Astrocyte of the cerebellum (primary cell): ENCODE measurements at regions not wholly inside any gene's neighbourhood (a gene's known extent, or its start where the extent isn't known, plus 50 kb on each side); places are given as distances from the start of the nearest gene placed in this dataset.

Source experiments
- DNase-seq: peaks from one replicate; pipeline ENCODE4 v3.0.0-alpha.2; 2011; ENCODE audit warnings: low read depth
- H3K4me3 ChIP-seq: 2 replicates; pipeline ENCODE4 v1.5.1; 2011; ENCODE audit warnings: mild to moderate bottlenecking, low read depth, low read length, moderate library complexity
- CTCF ChIP-seq: IDR thresholded peaks from 2 replicates; pipeline ENCODE4 v1.5.1; 2012; ENCODE audit warnings: low read length, low read depth, moderate library complexity, mild to moderate bottlenecking; ENCODE audit errors: missing control alignments
- in situ Hi-C: cut with HindIII; loops from 2 replicates; pipeline ENCODE4 v1.10.0; 2017; ENCODE audit warnings: low sequenced_read_pairs

GRCh38 chr16:63682844-63683243, 1439.0 kb downstream of the CDH11 start:
- in situ Hi-C loops, result no loop called here
- DNase-seq, result no peak

GRCh38 chr16:63672493-63672892, 1449.4 kb downstream of the CDH11 start:
- in situ Hi-C loops, result no loop called here
- H3K4me3 ChIP-seq, result no peak overlapping the region
- TF ChIP-seq CTCF, result no peak
- DNase-seq, result no peak

More at GRCh38 chr16:63682844-63683243, 1439.0 kb downstream of the CDH11 start:
- TF ChIP-seq CTCF, result no peak
- H3K4me3 ChIP-seq, result no peak overlapping the region

- no peak for DNase-seq
- in situ Hi-C loops, result no loop called here
- H3K4me3 ChIP-seq, result no peak overlapping the region
- TF ChIP-seq CTCF, result no peak
These were observed 1458.7 kb downstream of the CDH11 start for GRCh38 chr16:63663155-63663554.

GRCh38 chr16:63655846-63656245, 1466.0 kb downstream of the CDH11 start:
- no peak for DNase-seq
- in situ Hi-C loops, result no loop called here

GRCh38 chr16:63653044-63653839, 1468.6 kb downstream of the CDH11 start:
- no peak for DNase-seq
- in situ Hi-C loops, result no loop called here
- no peak overlapping the region for H3K4me3 ChIP-seq
- no peak for TF ChIP-seq CTCF

More at GRCh38 chr16:63655846-63656245, 1466.0 kb downstream of the CDH11 start:
- H3K4me3 ChIP-seq, result no peak overlapping the region
- TF ChIP-seq CTCF, result no peak

GRCh38 chr16:63652091-63652490, 1469.8 kb downstream of the CDH11 start:
- TF ChIP-seq CTCF, result no peak
- in situ Hi-C loops, result no loop called here
- no peak overlapping the region for H3K4me3 ChIP-seq
- DNase-seq, result no peak
